ENCODE measurements at regions not wholly inside any gene's neighbourhood (a gene's known extent, or its start where the extent isn't known, plus 50 kb on each side); places are given as distances from the start of the nearest gene placed in this dataset.

- TF ChIP-seq POLR2H (tag; IDR thresholded peaks at IDR 0.05; ENCODE audit: low read depth) (no peak), SMC3 (conservative IDR thresholded peaks at IDR 0.05; ENCODE audit: insufficient read depth, low read depth, low read length) (no peak), MCM5 (IDR thresholded peaks at IDR 0.05; ENCODE audit: low read depth) (no peak), TAF1 (IDR thresholded peaks at IDR 0.05; ENCODE audit: control insufficient read depth, extremely low read depth, insufficient read depth, low read length, severe bottlenecking) (no peak), ETS2 (tag; IDR thresholded peaks at IDR 0.05; ENCODE audit: borderline replicate concordance, poor library complexity, severe bottlenecking) (no peak)
Observed at GRCh38 chr5:53817183-53817582, 256.7 kb downstream of the NDUFS4 start.

All from K562 (cell line).